HG03575 (cell line): ENCODE measurements at regions not wholly inside any gene's neighbourhood (a gene's known extent, or its start where the extent isn't known, plus 50 kb on each side); places are given as distances from the start of the nearest gene placed in this dataset.

ENCODE experiments used
- ATAC-seq: cut with Tn5 transposase; IDR thresholded peaks from one replicate; pipeline ENCODE4 v1.9.1; 2021; ENCODE audit not compliant: unreplicated experiment, insufficient number of reproducible peaks, low FRiP score; ENCODE audit errors: extremely low read depth

DNA sequence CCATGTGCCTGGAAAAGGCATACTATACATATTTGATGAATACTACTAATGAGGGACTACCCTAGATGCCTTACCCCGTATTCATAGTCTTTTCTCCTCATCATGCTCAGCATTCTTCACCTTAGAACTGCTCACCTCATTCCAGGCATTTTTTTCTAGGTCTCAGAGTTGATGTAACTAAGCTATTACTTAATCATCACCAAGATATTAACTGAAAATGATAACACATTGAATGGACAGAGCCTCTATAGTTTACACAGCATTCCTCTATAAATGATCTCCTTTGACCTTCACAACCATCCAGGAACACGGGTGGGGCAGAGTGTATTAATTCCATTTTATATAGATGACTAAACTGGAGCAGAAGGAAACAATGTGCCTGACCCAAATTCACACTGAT is 174.1 kb upstream of the DPH6 start:
- no peak for ATAC-seq

DNA sequence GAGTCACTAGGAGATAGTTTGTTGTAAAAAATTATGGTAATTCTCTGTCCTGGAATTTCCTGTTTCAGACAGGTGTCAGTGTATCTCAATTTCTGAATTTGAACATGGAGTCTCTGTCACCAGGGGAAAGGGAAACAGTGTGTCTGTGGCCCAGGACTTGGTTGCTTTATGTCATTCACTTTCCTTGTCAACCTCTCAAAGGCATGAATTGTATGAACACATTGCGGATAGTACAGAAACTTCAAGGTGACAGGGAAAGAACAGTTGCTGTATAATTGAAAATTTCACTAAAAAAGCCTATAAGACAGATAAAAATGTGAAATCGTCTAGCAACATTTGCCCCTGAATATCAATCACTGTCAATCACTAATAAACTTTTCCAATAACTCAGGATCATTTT is 175.0 kb upstream of the DPH6 start:
- ATAC-seq: no peak

GRCh38 chr15:35721751-35722150 is 175.8 kb upstream of the DPH6 start:
- no peak for ATAC-seq

DNA sequence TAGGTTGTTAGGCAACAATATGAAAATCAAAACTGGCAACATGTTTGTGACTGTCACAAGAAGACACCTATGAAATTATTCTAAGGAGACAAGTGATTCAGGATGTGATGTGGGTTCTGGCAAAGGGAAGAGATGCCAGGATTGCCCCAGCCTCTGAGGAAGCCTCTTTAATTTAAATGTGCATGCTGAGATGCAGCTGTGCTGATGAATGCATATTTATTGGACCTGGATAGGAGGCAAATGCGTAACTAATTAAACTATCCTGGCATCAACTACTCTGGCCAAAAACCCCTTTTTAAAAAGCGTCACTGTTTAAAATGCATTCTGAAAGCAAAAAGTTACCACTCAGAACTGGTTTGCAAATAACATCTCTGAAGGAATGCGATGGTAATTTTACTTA is 176.5 kb upstream of the DPH6 start:
- ATAC-seq: no peak

DNA sequence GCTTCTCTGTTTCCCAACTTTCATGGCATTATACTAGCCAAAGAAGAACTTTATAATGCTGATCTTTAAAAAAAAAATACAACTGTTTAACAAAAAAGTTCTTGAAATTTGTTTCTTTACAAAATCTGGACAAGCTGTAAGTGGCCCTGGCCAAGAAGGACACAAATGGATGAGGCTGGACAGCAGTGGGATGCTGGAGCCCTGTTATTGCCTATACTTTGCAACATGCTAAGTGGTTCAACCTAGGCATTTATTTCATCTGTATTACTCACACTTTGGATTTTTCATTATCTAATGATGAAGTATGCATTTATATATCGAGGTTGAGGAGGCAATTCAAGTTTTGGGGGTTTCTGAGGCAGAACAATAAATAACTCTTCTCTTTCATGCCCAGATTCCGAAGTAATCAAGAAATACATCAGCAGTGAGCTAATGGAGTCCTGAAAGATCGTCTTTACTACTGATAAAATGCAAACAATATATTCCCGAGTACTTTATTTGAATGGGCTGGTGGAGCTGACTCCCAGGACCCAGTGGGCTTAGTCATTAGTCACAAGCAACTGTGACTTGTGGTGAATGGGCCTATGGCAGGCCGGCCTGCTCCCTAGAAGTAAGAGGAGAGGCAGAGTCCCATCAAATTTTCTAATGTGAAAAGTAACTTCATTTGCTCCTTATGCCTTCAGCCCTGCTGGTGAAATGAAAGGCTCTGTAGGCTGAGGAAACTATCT is 177.3 kb upstream of the DPH6 start:
- ATAC-seq: no peak

DNA sequence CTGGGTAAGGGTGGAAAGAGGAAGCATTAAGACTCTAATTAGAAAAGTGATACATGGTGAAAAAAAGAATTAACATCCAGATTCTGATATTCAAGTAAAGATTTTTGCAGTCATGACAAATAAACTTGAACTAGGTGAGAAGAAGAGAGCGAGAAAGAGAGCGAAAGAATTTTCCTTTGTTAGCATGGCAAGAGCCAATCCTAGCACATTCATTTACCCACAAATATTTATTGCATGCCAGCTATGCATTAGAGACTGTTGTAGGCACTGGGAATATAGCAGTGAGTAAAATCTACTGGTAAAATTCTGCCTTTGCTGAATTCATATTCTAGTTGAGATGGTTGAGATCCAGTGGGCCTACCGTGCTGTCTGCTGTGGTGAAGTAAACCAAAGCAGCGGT is 177.9 kb upstream of the DPH6 start:
- ATAC-seq: no peak

DNA sequence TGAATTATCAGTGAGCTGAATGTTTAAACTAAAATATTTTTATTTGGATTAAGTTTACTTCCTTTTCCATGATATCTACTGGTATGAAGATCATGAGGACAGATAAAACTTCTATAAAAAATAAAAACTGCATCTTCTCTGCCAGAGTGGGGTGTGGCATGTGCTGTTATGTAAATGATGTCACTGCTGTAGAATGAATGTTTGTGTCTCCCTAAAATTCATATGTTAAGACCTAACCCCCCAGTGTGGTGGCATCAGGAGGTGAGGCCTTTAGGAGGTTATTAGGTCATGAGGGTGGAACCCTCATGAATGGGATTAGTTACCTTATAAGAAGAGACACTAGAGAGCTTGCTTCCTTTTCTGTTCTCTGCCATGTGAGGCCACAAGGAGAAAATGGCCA is 178.7 kb upstream of the DPH6 start:
- ATAC-seq: no peak

- no peak for ATAC-seq
Measured at GRCh38 chr15:35725353-35725752, 179.4 kb upstream of the DPH6 start.

DNA sequence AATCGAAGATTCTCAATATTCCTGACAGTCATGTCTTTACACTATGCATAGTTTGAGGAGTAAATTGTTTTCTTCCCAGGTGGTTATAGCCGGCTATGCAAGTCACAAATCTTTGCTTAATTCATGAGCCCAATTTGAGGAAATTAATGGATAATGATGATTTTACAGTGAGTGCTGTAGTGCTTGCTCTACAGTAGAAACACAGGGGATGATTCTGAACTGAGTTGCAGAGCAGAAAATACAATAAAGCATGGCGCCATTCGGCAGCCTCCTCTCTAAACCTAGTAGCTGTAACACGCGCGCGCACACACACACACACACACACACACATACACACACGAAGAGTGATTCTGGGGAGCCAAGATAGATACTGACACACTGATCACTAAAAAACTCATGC is 181.7 kb upstream of the DPH6 start:
- no peak for ATAC-seq

DNA sequence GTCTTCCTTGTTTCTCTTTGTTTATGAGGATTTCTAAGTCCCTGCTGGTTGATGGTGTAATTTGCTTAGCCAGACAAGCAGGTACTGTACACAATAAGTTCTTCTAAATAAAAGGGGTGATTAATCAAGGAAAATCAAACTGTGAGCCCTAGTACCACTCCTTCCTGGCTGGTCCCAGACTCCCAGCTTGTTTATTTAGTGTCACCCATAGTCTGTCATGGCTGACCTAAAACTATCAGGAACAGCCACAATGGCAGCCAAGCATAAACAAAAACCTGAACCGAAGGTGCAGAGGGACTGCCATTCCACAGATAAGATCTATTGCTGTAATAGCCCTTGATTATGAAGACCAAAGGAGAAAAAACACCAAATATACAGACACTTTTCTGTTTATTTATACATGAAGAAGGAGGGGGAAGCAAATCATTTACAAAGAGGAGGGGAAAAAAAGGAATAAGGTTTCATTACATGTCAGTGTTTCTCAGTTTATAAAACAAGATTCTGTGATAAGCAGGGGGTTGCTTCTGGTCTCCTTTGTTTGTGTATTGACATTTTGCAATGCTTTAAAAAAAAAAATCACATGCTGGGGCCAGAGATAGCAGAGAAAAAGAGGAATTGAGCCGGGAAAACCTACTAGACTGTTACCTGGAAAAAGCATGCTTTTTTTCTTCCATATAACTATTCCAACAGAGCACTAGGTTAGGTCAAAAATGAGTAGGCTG is 182.4 kb upstream of the DPH6 start:
- ATAC-seq: no peak

DNA sequence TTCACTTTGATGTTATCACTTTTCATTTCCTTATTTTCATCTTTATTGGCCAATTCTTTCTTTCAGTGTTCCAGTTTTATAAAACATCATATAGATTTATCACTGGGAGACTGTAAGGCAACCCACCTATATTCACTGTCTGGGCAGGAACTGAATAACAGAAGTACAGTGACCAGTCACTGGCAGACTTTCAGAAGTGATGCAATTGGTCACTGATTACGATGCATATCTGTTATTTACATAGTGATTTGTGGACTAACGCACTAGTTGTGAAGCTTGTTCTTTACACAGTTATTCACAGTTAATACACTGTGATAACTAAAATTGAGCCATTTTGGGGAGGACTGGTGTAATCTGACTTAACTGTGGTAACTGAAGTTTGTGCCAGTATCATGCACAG is 190.2 kb upstream of the DPH6 start:
- ATAC-seq: no peak

GRCh38 chr15:35737441-35737840 is 191.5 kb upstream of the DPH6 start:
- ATAC-seq: no peak

DNA sequence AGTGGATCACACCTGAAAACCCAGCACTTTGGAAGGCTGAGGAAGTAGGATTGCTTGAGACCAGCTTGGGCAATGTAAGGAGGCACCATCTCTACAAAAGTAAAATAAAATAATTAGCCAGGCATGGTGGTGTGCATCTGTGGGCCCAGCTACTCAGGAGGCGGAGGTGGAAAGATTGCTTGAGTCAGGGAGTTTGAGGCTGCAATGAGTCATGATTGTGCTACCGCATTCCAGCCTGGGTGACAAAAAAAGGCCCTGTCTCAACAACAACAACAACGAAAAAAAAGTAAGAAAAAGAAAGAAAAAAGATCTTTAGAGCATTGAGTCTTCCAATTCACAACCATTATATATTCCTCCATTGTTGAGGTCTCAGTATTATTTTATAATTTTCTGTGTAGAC is 192.4 kb upstream of the DPH6 start:
- no peak for ATAC-seq

DNA sequence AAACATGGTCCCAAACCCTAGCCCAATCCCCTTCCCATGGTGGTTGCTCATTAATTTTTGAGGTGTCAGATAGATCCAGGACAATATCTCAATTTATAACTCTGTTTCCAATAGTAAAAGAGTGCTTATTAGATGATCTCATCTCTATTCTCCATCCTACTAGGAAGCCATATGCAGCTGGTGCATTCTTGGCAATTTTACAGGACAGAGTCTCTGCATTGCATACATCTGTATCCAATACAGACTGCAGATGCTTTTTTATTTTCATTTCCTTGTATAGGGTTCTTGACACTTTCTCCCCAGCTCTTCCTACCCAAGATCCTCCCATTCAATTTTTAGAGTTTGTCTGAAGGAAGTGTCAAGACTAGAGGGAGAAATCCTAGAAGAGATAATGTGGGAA is 194.8 kb upstream of the DPH6 start:
- ATAC-seq: no peak

GRCh38 chr15:35741395-35741794 is 195.4 kb upstream of the DPH6 start:
- no peak for ATAC-seq

- no peak for ATAC-seq
Measured at GRCh38 chr15:35741881-35742280, 195.9 kb upstream of the DPH6 start.

- no peak for ATAC-seq
Measured at GRCh38 chr15:35743321-35743720, 197.4 kb upstream of the DPH6 start.

- no peak for ATAC-seq
Measured at GRCh38 chr15:35746121-35746520, 200.2 kb upstream of the DPH6 start.

DNA sequence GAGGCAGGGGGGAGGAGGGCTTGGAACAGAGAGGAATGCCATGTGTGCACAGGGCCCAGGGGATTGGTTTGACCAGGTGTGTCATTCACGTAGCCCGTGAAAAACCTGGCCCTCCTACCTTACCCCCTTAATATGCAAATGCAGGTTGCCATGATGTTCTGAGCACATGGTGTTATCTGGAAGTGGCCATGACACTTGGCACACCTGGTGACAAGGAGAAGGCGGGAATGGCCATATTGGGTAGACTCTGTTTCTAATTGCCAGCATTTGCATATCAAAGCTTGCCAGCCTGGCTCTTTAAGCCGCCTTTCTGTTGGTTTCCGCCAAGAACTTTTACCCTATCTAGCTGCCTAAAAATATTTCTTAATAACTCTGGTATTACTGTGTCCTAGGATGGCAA is 202.1 kb upstream of the DPH6 start:
- ATAC-seq: no peak

DNA sequence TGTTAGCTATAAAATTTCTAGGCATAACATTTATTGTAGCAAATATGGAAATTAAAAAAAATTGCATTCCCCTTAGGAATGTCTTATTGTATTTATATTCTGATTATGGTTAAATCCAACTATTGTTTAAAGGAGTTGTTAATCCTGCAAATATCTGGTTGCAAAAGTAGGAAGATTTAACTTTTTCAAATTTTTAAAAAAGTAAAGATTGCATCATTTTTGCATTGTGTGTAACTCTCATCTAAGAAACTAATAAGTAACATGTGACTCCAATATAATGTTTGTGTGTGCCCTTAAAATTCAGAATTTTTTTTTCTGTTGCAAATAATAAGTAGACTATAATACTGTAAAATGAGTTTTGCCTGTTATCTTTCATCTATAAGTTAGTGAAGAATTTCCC is 204.1 kb upstream of the DPH6 start:
- ATAC-seq: no peak
